ENCODE measurements at regions not wholly inside any gene's neighbourhood (a gene's known extent, or its start where the extent isn't known, plus 50 kb on each side); places are given as distances from the start of the nearest gene placed in this dataset.

- no peak for DNase-seq (ENCODE audit: low spot score)
Observed at GRCh38 chr4:144574509-144574908, 71.4 kb upstream of the HHIP start.

- peak; percentile 79 for DNase-seq (ENCODE audit: low spot score)
Observed at GRCh38 chr4:144575181-144575580, 70.8 kb upstream of the HHIP start.

GRCh38 chr4:144578681-144579080, 67.3 kb upstream of the HHIP start:
- DNase-seq (ENCODE audit: low spot score) = no peak

- no peak for DNase-seq (ENCODE audit: low spot score)
Observed at GRCh38 chr4:144579411-144580030, 66.4 kb upstream of the HHIP start.

- no peak for DNase-seq (ENCODE audit: low spot score)
Observed at GRCh38 chr4:144580430-144580829, 65.5 kb upstream of the HHIP start.

- DNase-seq (ENCODE audit: low spot score) = no peak
Observed at GRCh38 chr4:144582105-144582850, 63.7 kb upstream of the HHIP start.

- DNase-seq (ENCODE audit: low spot score) = no peak
Observed at GRCh38 chr4:144582975-144583374, 63.0 kb upstream of the HHIP start.

- DNase-seq (ENCODE audit: low spot score) = no peak
Observed at GRCh38 chr4:144583658-144584057, 62.3 kb upstream of the HHIP start.

GRCh38 chr4:144584428-144584827, 61.5 kb upstream of the HHIP start:
- no peak for DNase-seq (ENCODE audit: low spot score)

GRCh38 chr4:144589512-144589911, 56.4 kb upstream of the HHIP start:
- no peak for DNase-seq (ENCODE audit: low spot score)

- no peak for DNase-seq (ENCODE audit: low spot score)
Observed at GRCh38 chr4:144590020-144590419, 55.9 kb upstream of the HHIP start.

- DNase-seq (ENCODE audit: low spot score) = peak; percentile 79
Observed at GRCh38 chr4:144591401-144591800, 54.6 kb upstream of the HHIP start.

- no peak for DNase-seq (ENCODE audit: low spot score)
Observed at GRCh38 chr4:144592264-144592663, 53.7 kb upstream of the HHIP start.

GRCh38 chr4:144594471-144594986, 51.4 kb upstream of the HHIP start:
- no peak for DNase-seq (ENCODE audit: low spot score)

GRCh38 chr4:144595681-144596080, 50.3 kb upstream of the HHIP start:
- DNase-seq (ENCODE audit: low spot score) = no peak

Data from D341Med (cell line).